ENCODE measurements at regions not wholly inside any gene's neighbourhood (a gene's known extent, or its start where the extent isn't known, plus 50 kb on each side); places are given as distances from the start of the nearest gene placed in this dataset.

- Histone ChIP-seq H3K36me3 (ENCODE audit: control insufficient read depth, insufficient read depth, low read length) (no peaks in the 10 kb centered on the region), H3K9ac (ENCODE audit: extremely low read depth, low read length, poor library complexity, severe bottlenecking) (no peak overlapping the region), H3K27ac (ENCODE audit: low read depth, low read length) (no peak overlapping the region), H3K4me1 (ENCODE audit: control insufficient read depth, insufficient read depth, low read length) (no peaks in the 10 kb centered on the region), H3K9me3 (ENCODE audit: control insufficient read depth, low read length) (no peaks in the 10 kb centered on the region), H3K27me3 (ENCODE audit: control insufficient read depth, insufficient read depth, low read length, poor library complexity, severe bottlenecking) (no peaks in the 10 kb centered on the region), H3K4me3 (ENCODE audit: low read length) (no peak overlapping the region)
- no peaks in the 10 kb centered on the region for H3K9me3 Mint-ChIP-seq
- no peak overlapping the region for H3K4me3 Mint-ChIP-seq
- H3K27ac Mint-ChIP-seq, result no peak overlapping the region
- TF ChIP-seq, protein P1, sequence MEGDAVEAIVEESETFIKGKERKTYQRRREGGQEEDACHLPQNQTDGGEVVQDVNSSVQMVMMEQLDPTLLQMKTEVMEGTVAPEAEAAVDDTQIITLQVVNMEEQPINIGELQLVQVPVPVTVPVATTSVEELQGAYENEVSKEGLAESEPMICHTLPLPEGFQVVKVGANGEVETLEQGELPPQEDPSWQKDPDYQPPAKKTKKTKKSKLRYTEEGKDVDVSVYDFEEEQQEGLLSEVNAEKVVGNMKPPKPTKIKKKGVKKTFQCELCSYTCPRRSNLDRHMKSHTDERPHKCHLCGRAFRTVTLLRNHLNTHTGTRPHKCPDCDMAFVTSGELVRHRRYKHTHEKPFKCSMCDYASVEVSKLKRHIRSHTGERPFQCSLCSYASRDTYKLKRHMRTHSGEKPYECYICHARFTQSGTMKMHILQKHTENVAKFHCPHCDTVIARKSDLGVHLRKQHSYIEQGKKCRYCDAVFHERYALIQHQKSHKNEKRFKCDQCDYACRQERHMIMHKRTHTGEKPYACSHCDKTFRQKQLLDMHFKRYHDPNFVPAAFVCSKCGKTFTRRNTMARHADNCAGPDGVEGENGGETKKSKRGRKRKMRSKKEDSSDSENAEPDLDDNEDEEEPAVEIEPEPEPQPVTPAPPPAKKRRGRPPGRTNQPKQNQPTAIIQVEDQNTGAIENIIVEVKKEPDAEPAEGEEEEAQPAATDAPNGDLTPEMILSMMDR (conservative IDR thresholded peaks at IDR 0.05), result no peak
- no peaks in the 10 kb centered on the region for H3K27me3 Mint-ChIP-seq (ENCODE audit: insufficient read depth)
- H3K4me1 Mint-ChIP-seq, result peaks cover 4% of the 10 kb centered on the region
- DNase-seq, result no peak
- H3K36me3 Mint-ChIP-seq (ENCODE audit: low read depth), result no peaks in the 10 kb centered on the region
- WGBS, 2 experiments (ENCODE audit: insufficient coverage in 1 of 2, insufficient read length in 1 of 2), result 85 to 88% methylated on average over 8 of the region's 8 CpGs
Observed at GRCh38 chr4:158995965-158996364, 106.9 kb upstream of the RAPGEF2 start.

GRCh38 chr4:158996669-158997074 lies 106.2 kb upstream of the RAPGEF2 start:
- Mint-ChIP-seq H3K36me3 (ENCODE audit: low read depth) (no peaks in the 10 kb centered on the region), H3K27me3 (ENCODE audit: insufficient read depth) (no peaks in the 10 kb centered on the region), H3K27ac (no peak overlapping the region), H3K9me3 (no peaks in the 10 kb centered on the region), H3K4me1 (peaks cover 4% of the 10 kb centered on the region), H3K4me3 (no peak overlapping the region)
- DNase-seq, result no peak
- no peaks in the 10 kb centered on the region for H3K9me3 ChIP-seq (ENCODE audit: control insufficient read depth, low read length)
- H3K4me1 ChIP-seq (ENCODE audit: control insufficient read depth, insufficient read depth, low read length), result no peaks in the 10 kb centered on the region
- TF ChIP-seq, protein P1 (conservative IDR thresholded peaks at IDR 0.05), result no peak
- no peaks in the 10 kb centered on the region for H3K27me3 ChIP-seq (ENCODE audit: control insufficient read depth, insufficient read depth, low read length, poor library complexity, severe bottlenecking)
- H3K27ac ChIP-seq (ENCODE audit: low read depth, low read length), result no peak overlapping the region
- no peak overlapping the region for H3K9ac ChIP-seq (ENCODE audit: extremely low read depth, low read length, poor library complexity, severe bottlenecking)
- WGBS, 2 experiments (ENCODE audit: insufficient coverage in 1 of 2, insufficient read length in 1 of 2), result 71 to 73% methylated on average over 1 to 3 of the region's 3 CpGs
- no peak overlapping the region for H3K4me3 ChIP-seq (ENCODE audit: low read length)
- no peaks in the 10 kb centered on the region for H3K36me3 ChIP-seq (ENCODE audit: control insufficient read depth, insufficient read depth, low read length)

GRCh38 chr4:158997660-158998349 lies 105.1 kb upstream of the RAPGEF2 start:
- Histone ChIP-seq H3K27ac (ENCODE audit: low read depth, low read length) (no peak overlapping the region), H3K27me3 (ENCODE audit: control insufficient read depth, insufficient read depth, low read length, poor library complexity, severe bottlenecking) (no peaks in the 10 kb centered on the region), H3K9me3 (ENCODE audit: control insufficient read depth, low read length) (no peaks in the 10 kb centered on the region), H3K4me1 (ENCODE audit: control insufficient read depth, insufficient read depth, low read length) (no peaks in the 10 kb centered on the region), H3K36me3 (ENCODE audit: control insufficient read depth, insufficient read depth, low read length) (no peaks in the 10 kb centered on the region), H3K9ac (ENCODE audit: extremely low read depth, low read length, poor library complexity, severe bottlenecking) (no peak overlapping the region), H3K4me3 (ENCODE audit: low read length) (no peak overlapping the region)
- H3K36me3 Mint-ChIP-seq (ENCODE audit: low read depth), result no peaks in the 10 kb centered on the region
- H3K27ac Mint-ChIP-seq, result no peak overlapping the region
- 66 to 100% methylated on average over 1 to 4 of the region's 4 CpGs for WGBS, 2 experiments (ENCODE audit: insufficient coverage in 1 of 2, insufficient read length in 1 of 2)
- TF ChIP-seq, protein P1 (conservative IDR thresholded peaks at IDR 0.05), result no peak
- H3K4me1 Mint-ChIP-seq, result peaks cover 4% of the 10 kb centered on the region
- no peak for DNase-seq
- H3K4me3 Mint-ChIP-seq, result no peak overlapping the region
- H3K27me3 Mint-ChIP-seq (ENCODE audit: insufficient read depth), result no peaks in the 10 kb centered on the region
- H3K9me3 Mint-ChIP-seq, result no peaks in the 10 kb centered on the region
